ENCODE measurements at regions not wholly inside any gene's neighbourhood (a gene's known extent, or its start where the extent isn't known, plus 50 kb on each side); places are given as distances from the start of the nearest gene placed in this dataset.

- TF ChIP-seq, protein P1, sequence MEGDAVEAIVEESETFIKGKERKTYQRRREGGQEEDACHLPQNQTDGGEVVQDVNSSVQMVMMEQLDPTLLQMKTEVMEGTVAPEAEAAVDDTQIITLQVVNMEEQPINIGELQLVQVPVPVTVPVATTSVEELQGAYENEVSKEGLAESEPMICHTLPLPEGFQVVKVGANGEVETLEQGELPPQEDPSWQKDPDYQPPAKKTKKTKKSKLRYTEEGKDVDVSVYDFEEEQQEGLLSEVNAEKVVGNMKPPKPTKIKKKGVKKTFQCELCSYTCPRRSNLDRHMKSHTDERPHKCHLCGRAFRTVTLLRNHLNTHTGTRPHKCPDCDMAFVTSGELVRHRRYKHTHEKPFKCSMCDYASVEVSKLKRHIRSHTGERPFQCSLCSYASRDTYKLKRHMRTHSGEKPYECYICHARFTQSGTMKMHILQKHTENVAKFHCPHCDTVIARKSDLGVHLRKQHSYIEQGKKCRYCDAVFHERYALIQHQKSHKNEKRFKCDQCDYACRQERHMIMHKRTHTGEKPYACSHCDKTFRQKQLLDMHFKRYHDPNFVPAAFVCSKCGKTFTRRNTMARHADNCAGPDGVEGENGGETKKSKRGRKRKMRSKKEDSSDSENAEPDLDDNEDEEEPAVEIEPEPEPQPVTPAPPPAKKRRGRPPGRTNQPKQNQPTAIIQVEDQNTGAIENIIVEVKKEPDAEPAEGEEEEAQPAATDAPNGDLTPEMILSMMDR (IDR thresholded peaks at IDR 0.05): no peak
- TF ChIP-seq POLR2A (IDR thresholded peaks at IDR 0.05): no peak
Measured at GRCh38 chr18:55858661-55859515, 270.9 kb upstream of the TCF4 start.
